Spleen (tissue), 11 donors: ENCODE measurements at regions not wholly inside any gene's neighbourhood (a gene's known extent, or its start where the extent isn't known, plus 50 kb on each side); places are given as distances from the start of the nearest gene placed in this dataset.

Source experiments
- DNase-seq: peaks from one replicate; pipeline ENCODE4 v3.0.0-alpha.2; 2020
- H3K27ac ChIP-seq, 8 donors: fragments of 200-600 bp; sonication (generic) in 7 of 8; 1 replicate in 4 of 8; 2 replicates in 4 of 8; pipeline versions ENCODE4 v1.5.0 to v1.8.0; 2016 to 2021; ENCODE audit warnings: inconsistent platforms in 4 of 8, mild to moderate bottlenecking in 4 of 8, moderate library complexity in 1 of 8
- H3K27me3 ChIP-seq, 7 donors: fragments of 200-600 bp; sonication (generic) in 6 of 7; replicated peaks in 1 of 7; 1 replicate in 4 of 7; 2 replicates in 3 of 7; pipeline versions ENCODE4 v1.5.0 to v1.8.0; 2016 to 2021; ENCODE audit warnings: inconsistent platforms in 3 of 7, mild to moderate bottlenecking in 1 of 7
- H3K36me3 ChIP-seq, 6 donors: fragments of 200-600 bp; sonication (generic) in 5 of 6; 1 replicate in 4 of 6; 2 replicates in 2 of 6; pipeline versions ENCODE4 v1.5.0 to v1.8.0; 2016 to 2021; ENCODE audit warnings: inconsistent platforms in 2 of 6
- H3K4me1 ChIP-seq, 6 donors: fragments of 200-600 bp; sonication (generic) in 5 of 6; 1 replicate in 3 of 6; 2 replicates in 3 of 6; pipeline versions ENCODE4 v1.5.0 to v1.8.0; 2016 to 2021; ENCODE audit warnings: inconsistent platforms in 3 of 6
- H3K4me3 ChIP-seq, 8 donors: fragments of 200-600 bp; sonication (generic) in 7 of 8; 1 replicate in 4 of 8; 2 replicates in 4 of 8; pipeline versions ENCODE4 v1.5.0 to v1.8.0; 2016 to 2021; ENCODE audit warnings: inconsistent platforms in 4 of 8, mild to moderate bottlenecking in 4 of 8, moderate library complexity in 2 of 8
- H3K9me3 ChIP-seq, 8 donors: fragments of 200-600 bp; sonication (generic) in 7 of 8; 1 replicate in 4 of 8; 2 replicates in 4 of 8; pipeline versions ENCODE4 v1.5.0 to v1.8.0; 2016 to 2021; ENCODE audit warnings: inconsistent platforms in 4 of 8
- POLR2A ChIP-seq, 3 donors: fragments of 450-650 bp; IDR thresholded peaks; one replicate each; pipeline ENCODE4 v1.5.1; 2017; ENCODE audit warnings: antibody characterized with exemption in 3 of 3, mild to moderate bottlenecking in 1 of 3
- POLR2AphosphoS5 ChIP-seq, 3 donors: sonication (generic); formaldehyde crosslinking; IDR thresholded peaks; one replicate each; pipeline ENCODE4 v1.5.1; 2017; ENCODE audit warnings: antibody characterized with exemption in 3 of 3
- WGBS, 5 donors: extraction: QIAGEN DNeasy Blood & Tissue Kit in 3 of 5; methylation state at CpG; one replicate each; pipeline versions ENCODE4 v1.1.5 to v1.1.7; 2013 to 2018; 5-methylcytosine and 5-hydroxymethylcytosine counted together
- intact Hi-C: fragments of 100-400 bp; cut with DNase I; formaldehyde crosslinking; loops from one replicate; pipeline ENCODE4 v1.15.0; 2023; ENCODE audit warnings: low total_unique reads
- TF ChIP-seq, protein P1 (sequence below), 11 experiments: fragments of 200-600 bp in 7 of 11; fragments of 450-650 bp in 4 of 11; sonication (generic) in 4 of 11; IDR thresholded peaks in 8 of 11; conservative IDR thresholded peaks in 3 of 11; 1 replicate in 7 of 11; 2 replicates in 4 of 11; pipeline versions ENCODE4 v1.4.0 to v1.8.0; 2016 to 2021; ENCODE audit warnings: antibody characterized with exemption in 11 of 11, inconsistent platforms in 4 of 11, mild to moderate bottlenecking in 1 of 11
- donor health status: healthy with polysubstance abuse.
- donor health status: DM: no; HTN: no; CAD: no; lungs with moderate emphysema.
- donor health status: DM: no; HTN: no; CAD: no.
- donor health status: Bipolar disorder and iron deficiency.
- donor health status: healthy.
- donor health status: DM: no; HTN: no; CAD: no.
- donor health status: DM: yes; HTN: yes; CAD: no.

DNA sequence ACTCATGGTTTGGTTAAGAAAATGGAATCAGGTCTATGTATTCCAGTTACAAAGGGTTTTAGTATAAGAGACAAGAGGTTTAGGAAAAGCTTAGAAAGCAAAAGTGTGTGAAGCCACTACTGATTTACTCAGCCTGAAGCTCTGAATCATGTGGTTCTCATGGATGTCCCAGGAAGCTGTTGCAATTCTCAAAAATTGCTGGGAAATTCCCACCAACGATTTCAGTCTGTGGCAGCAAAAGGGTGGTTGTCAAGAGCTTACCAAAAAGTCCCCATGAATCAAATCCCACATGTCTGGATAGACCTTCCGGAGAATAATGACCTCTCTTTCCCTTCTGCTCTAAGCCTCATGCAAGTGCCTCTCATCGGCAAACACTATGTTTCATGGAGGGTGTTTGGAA, 929.9 kb downstream of the TLE4 start:
- H3K9me3 ChIP-seq, result no peaks in the 10 kb centered on the region
- WGBS, 5 donors, result 51 to 61% (median 54%) methylated on average over 3 of the region's 3 CpGs
- no peak for DNase-seq
- no peaks in the 10 kb centered on the region for H3K27me3 ChIP-seq
- H3K4me1 ChIP-seq, result no peaks in the 10 kb centered on the region
- intact Hi-C loops, result no loop called here
- TF ChIP-seq POLR2A (IDR thresholded peaks at IDR 0.05) (no peak), POLR2AphosphoS5 (IDR thresholded peaks at IDR 0.05) (no peak)
- TF ChIP-seq, protein P1, sequence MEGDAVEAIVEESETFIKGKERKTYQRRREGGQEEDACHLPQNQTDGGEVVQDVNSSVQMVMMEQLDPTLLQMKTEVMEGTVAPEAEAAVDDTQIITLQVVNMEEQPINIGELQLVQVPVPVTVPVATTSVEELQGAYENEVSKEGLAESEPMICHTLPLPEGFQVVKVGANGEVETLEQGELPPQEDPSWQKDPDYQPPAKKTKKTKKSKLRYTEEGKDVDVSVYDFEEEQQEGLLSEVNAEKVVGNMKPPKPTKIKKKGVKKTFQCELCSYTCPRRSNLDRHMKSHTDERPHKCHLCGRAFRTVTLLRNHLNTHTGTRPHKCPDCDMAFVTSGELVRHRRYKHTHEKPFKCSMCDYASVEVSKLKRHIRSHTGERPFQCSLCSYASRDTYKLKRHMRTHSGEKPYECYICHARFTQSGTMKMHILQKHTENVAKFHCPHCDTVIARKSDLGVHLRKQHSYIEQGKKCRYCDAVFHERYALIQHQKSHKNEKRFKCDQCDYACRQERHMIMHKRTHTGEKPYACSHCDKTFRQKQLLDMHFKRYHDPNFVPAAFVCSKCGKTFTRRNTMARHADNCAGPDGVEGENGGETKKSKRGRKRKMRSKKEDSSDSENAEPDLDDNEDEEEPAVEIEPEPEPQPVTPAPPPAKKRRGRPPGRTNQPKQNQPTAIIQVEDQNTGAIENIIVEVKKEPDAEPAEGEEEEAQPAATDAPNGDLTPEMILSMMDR (IDR thresholded peaks at IDR 0.05 in 8 of 11, conservative IDR thresholded peaks at IDR 0.05 in 3 of 11), result no peak
- no peaks in the 10 kb centered on the region for H3K36me3 ChIP-seq
- H3K4me3 ChIP-seq, result no peak overlapping the region
- no peak overlapping the region for H3K27ac ChIP-seq

DNA sequence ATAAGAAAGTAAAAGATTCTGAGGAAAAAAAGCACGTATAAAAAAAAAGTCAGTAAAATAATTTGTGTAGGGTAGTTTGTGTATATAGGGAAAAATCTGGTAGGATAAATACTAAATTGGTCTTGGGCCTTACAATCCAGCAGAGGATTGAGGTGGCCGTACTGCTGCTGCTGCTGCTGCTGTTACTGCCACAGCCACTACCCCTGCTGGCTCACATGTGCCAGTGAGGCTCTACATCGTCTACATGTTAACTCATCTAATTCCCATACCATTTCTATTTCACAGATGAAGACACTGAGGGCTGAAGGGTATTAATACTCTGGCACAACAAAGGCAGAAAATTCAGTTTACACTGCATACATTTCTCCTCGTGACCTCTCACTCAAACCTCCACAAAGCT, 928.5 kb downstream of the TLE4 start:
- intact Hi-C loops, result no loop called here
- Histone ChIP-seq H3K9me3 (peaks cover 0 to 7% (median 3%) of the 10 kb centered on the region in 8 donors), H3K4me3 (no peak overlapping the region), H3K27ac (no peak overlapping the region), H3K27me3 (no peaks in the 10 kb centered on the region), H3K4me1 (no peaks in the 10 kb centered on the region), H3K36me3 (no peaks in the 10 kb centered on the region)
- 82 to 93% (median 87%) methylated on average over 4 of the region's 4 CpGs for WGBS, 5 donors
- no peak for DNase-seq
- TF ChIP-seq, protein P1 (IDR thresholded peaks at IDR 0.05 in 8 of 11, conservative IDR thresholded peaks at IDR 0.05 in 3 of 11), result no peak
- TF ChIP-seq POLR2A (IDR thresholded peaks at IDR 0.05), result no peak
- no peak for TF ChIP-seq POLR2AphosphoS5 (IDR thresholded peaks at IDR 0.05)

DNA sequence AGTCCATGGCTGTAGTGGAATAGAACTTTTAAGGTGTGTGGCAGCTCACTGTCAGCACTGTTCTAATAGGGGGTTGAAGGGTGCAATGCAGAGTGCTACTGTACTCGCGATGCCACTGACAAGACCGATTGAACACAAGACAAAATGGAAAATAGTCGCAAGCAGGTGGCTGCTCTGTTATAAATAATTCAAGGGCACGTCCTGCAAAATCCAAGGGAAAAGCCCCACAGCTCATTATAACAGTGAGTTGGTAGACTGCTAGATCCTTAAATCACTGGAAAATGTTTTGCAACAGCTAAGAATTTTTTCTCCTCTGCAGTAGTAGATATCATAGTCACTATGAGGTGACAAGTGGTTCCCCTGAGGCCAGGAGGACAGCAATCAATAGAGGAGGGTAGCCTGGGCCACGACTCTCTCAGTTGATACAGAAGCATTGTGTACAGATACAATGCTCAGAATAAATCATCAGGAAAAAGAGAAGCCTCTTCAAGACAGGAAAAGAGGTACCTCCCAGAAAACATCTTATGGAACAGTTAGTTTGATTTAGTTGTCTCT, 926.3 kb downstream of the TLE4 start:
- Histone ChIP-seq H3K36me3 (no peaks in the 10 kb centered on the region), H3K4me1 (no peaks in the 10 kb centered on the region), H3K9me3 (peaks cover 0 to 21% (median 5%) of the 10 kb centered on the region in 8 donors), H3K27ac (no peak overlapping the region), H3K4me3 (no peak overlapping the region), H3K27me3 (no peaks in the 10 kb centered on the region)
- TF ChIP-seq POLR2AphosphoS5 (IDR thresholded peaks at IDR 0.05) (no peak), POLR2A (IDR thresholded peaks at IDR 0.05) (no peak)
- TF ChIP-seq, protein P1 (IDR thresholded peaks at IDR 0.05 in 8 of 11, conservative IDR thresholded peaks at IDR 0.05 in 3 of 11), result no peak
- no peak for DNase-seq
- intact Hi-C loops, result no loop called here
- 67 to 84% (median 81%) methylated on average over 6 of the region's 6 CpGs for WGBS, 5 donors

- H3K4me3 ChIP-seq, result no peak overlapping the region
- intact Hi-C loops, result no loop called here
These were observed 925.3 kb downstream of the TLE4 start for GRCh38 chr9:80496901-80497556.

More at GRCh38 chr9:80496901-80497556, 925.3 kb downstream of the TLE4 start:
- H3K4me1 ChIP-seq, result no peaks in the 10 kb centered on the region
- H3K9me3 ChIP-seq, result peaks cover 0 to 25% (median 5%) of the 10 kb centered on the region in 8 donors
- no peaks in the 10 kb centered on the region for H3K36me3 ChIP-seq
- H3K27me3 ChIP-seq, result no peaks in the 10 kb centered on the region
- TF ChIP-seq POLR2A (IDR thresholded peaks at IDR 0.05) (no peak), POLR2AphosphoS5 (IDR thresholded peaks at IDR 0.05) (no peak)
- TF ChIP-seq, protein P1 (IDR thresholded peaks at IDR 0.05 in 8 of 11, conservative IDR thresholded peaks at IDR 0.05 in 3 of 11), result no peak
- no peak for DNase-seq
- no peak overlapping the region for H3K27ac ChIP-seq
- 73 to 81% (median 77%) methylated on average over 12 of the region's 12 CpGs for WGBS, 5 donors
